Rectal smooth muscle tissue (tissue), 1 donor: ENCODE measurements at regions not wholly inside any gene's neighbourhood (a gene's known extent, or its start where the extent isn't known, plus 50 kb on each side); places are given as distances from the start of the nearest gene placed in this dataset.
"Not testable (repeated sequence)": the region's sequence is repeated elsewhere in the genome, so short reads cannot be mapped to it uniquely, and the experiment has no call there.

Experiments used
- H3K27ac ChIP-seq: one replicate; pipeline ENCODE4 v1.7.0; 2013; ENCODE audit warnings: low read depth, low read length, inconsistent platforms
- H3K27me3 ChIP-seq: one replicate; pipeline ENCODE4 v1.7.0; 2013; ENCODE audit warnings: low read length; ENCODE audit not compliant: control insufficient read depth, insufficient read depth
- H3K36me3 ChIP-seq: one replicate; pipeline ENCODE4 v1.7.0; 2013; ENCODE audit warnings: low read length; ENCODE audit not compliant: control insufficient read depth, insufficient read depth
- H3K4me1 ChIP-seq: one replicate; pipeline ENCODE4 v1.7.0; 2013; ENCODE audit warnings: low read length; ENCODE audit not compliant: control insufficient read depth, insufficient read depth
- H3K4me3 ChIP-seq: one replicate; pipeline ENCODE4 v1.7.0; 2013; ENCODE audit warnings: low read length
- H3K9ac ChIP-seq: one replicate; pipeline ENCODE4 v1.7.0; 2013; ENCODE audit warnings: low read length

- no peak overlapping the region for H3K4me3 ChIP-seq
- no peaks in the 10 kb centered on the region for H3K27me3 ChIP-seq
- H3K36me3 ChIP-seq = no peaks in the 10 kb centered on the region
- H3K27ac ChIP-seq = no peak overlapping the region
- H3K4me1 ChIP-seq = no peaks in the 10 kb centered on the region
- no peak overlapping the region for H3K9ac ChIP-seq
These were observed 469.0 kb upstream of the CDH4 start for GRCh38 chr20:60782959-60783625.

GRCh38 chr20:60785301-60785700 lies 466.8 kb upstream of the CDH4 start:
- H3K27me3 ChIP-seq = no peaks in the 10 kb centered on the region
- no peak overlapping the region for H3K27ac ChIP-seq
- no peak overlapping the region for H3K4me3 ChIP-seq
- H3K9ac ChIP-seq = no peak overlapping the region
- no peaks in the 10 kb centered on the region for H3K4me1 ChIP-seq
- H3K36me3 ChIP-seq = no peaks in the 10 kb centered on the region

GRCh38 chr20:60785785-60786184 lies 466.3 kb upstream of the CDH4 start:
- Histone ChIP-seq H3K36me3 (no peaks in the 10 kb centered on the region), H3K27me3 (no peaks in the 10 kb centered on the region), H3K9ac (no peak overlapping the region), H3K27ac (no peak overlapping the region), H3K4me3 (no peak overlapping the region), H3K4me1 (no peaks in the 10 kb centered on the region)

- no peaks in the 10 kb centered on the region for H3K4me1 ChIP-seq
- no peak overlapping the region for H3K27ac ChIP-seq
- H3K27me3 ChIP-seq = no peaks in the 10 kb centered on the region
- H3K9ac ChIP-seq = no peak overlapping the region
- H3K4me3 ChIP-seq = no peak overlapping the region
- no peaks in the 10 kb centered on the region for H3K36me3 ChIP-seq
These were observed 465.3 kb upstream of the CDH4 start for GRCh38 chr20:60786686-60787217.

- H3K9ac ChIP-seq = no peak overlapping the region
- H3K4me3 ChIP-seq = no peak overlapping the region
- no peaks in the 10 kb centered on the region for H3K36me3 ChIP-seq
- H3K27me3 ChIP-seq = no peaks in the 10 kb centered on the region
- no peaks in the 10 kb centered on the region for H3K4me1 ChIP-seq
- H3K27ac ChIP-seq = no peak overlapping the region
These were observed 464.8 kb upstream of the CDH4 start for GRCh38 chr20:60787276-60787675.

GRCh38 chr20:60788070-60788469 lies 464.0 kb upstream of the CDH4 start:
- Histone ChIP-seq H3K9ac (no peak overlapping the region), H3K36me3 (no peaks in the 10 kb centered on the region), H3K27ac (no peak overlapping the region)

GRCh38 chr20:60789399-60789798 lies 462.7 kb upstream of the CDH4 start:
- H3K27ac ChIP-seq = no peak overlapping the region
- H3K4me1 ChIP-seq = no peaks in the 10 kb centered on the region
- H3K36me3 ChIP-seq = no peaks in the 10 kb centered on the region
- no peaks in the 10 kb centered on the region for H3K27me3 ChIP-seq
- H3K9ac ChIP-seq = no peak overlapping the region
- H3K4me3 ChIP-seq = no peak overlapping the region

More at GRCh38 chr20:60788070-60788469, 464.0 kb upstream of the CDH4 start:
- no peaks in the 10 kb centered on the region for H3K27me3 ChIP-seq
- no peak overlapping the region for H3K4me3 ChIP-seq
- no peaks in the 10 kb centered on the region for H3K4me1 ChIP-seq

- H3K4me3 ChIP-seq, H3K27me3 ChIP-seq: not testable (repeated sequence)
These were observed 461.7 kb upstream of the CDH4 start for GRCh38 chr20:60790339-60790738.

GRCh38 chr20:60791823-60792222 lies 460.2 kb upstream of the CDH4 start:
- Histone ChIP-seq H3K4me1 (no peaks in the 10 kb centered on the region), H3K4me3 (no peak overlapping the region), H3K9ac (no peak overlapping the region), H3K27me3 (no peaks in the 10 kb centered on the region), H3K27ac (no peak overlapping the region), H3K36me3 (no peaks in the 10 kb centered on the region)

More at GRCh38 chr20:60790339-60790738, 461.7 kb upstream of the CDH4 start:
- not testable (repeated sequence) for H3K9ac ChIP-seq, H3K27ac ChIP-seq, H3K36me3 ChIP-seq, H3K4me1 ChIP-seq

- Histone ChIP-seq H3K36me3 (no peaks in the 10 kb centered on the region), H3K4me1 (no peaks in the 10 kb centered on the region), H3K9ac (no peak overlapping the region), H3K27ac (no peak overlapping the region), H3K4me3 (no peak overlapping the region), H3K27me3 (no peaks in the 10 kb centered on the region)
These were observed 459.1 kb upstream of the CDH4 start for GRCh38 chr20:60792941-60793340.

- no peak overlapping the region for H3K9ac ChIP-seq
- H3K27me3 ChIP-seq = no peaks in the 10 kb centered on the region
- no peak overlapping the region for H3K4me3 ChIP-seq
- H3K4me1 ChIP-seq = no peaks in the 10 kb centered on the region
- no peak overlapping the region for H3K27ac ChIP-seq
- H3K36me3 ChIP-seq = no peaks in the 10 kb centered on the region
These were observed 457.4 kb upstream of the CDH4 start for GRCh38 chr20:60794674-60795073.

- Histone ChIP-seq H3K4me1 (no peaks in the 10 kb centered on the region), H3K27me3 (no peaks in the 10 kb centered on the region), H3K9ac (no peak overlapping the region), H3K4me3 (no peak overlapping the region), H3K36me3 (no peaks in the 10 kb centered on the region), H3K27ac (no peak overlapping the region)
These were observed 456.4 kb upstream of the CDH4 start for GRCh38 chr20:60795651-60796050.

GRCh38 chr20:60800185-60800584 lies 451.9 kb upstream of the CDH4 start:
- Histone ChIP-seq H3K4me1 (no peaks in the 10 kb centered on the region), H3K4me3 (no peak overlapping the region), H3K27ac (no peak overlapping the region), H3K9ac (no peak overlapping the region), H3K27me3 (no peaks in the 10 kb centered on the region), H3K36me3 (no peaks in the 10 kb centered on the region)
